HPDE6-E6E7 (cell line): ENCODE measurements at regions not wholly inside any gene's neighbourhood (a gene's known extent, or its start where the extent isn't known, plus 50 kb on each side); places are given as distances from the start of the nearest gene placed in this dataset.
"Not testable (repeated sequence)": the region's sequence is repeated elsewhere in the genome, so short reads cannot be mapped to it uniquely, and the experiment has no call there.

Source experiments
- DNase-seq: peaks from one replicate; pipeline ENCODE4 v3.0.0; 2011; ENCODE audit warnings: missing footprints; ENCODE audit errors: extremely low spot score

GRCh38 chr10:28988980-28989379, 299.9 kb upstream of the LYZL1 start:
- no peak for DNase-seq

DNA sequence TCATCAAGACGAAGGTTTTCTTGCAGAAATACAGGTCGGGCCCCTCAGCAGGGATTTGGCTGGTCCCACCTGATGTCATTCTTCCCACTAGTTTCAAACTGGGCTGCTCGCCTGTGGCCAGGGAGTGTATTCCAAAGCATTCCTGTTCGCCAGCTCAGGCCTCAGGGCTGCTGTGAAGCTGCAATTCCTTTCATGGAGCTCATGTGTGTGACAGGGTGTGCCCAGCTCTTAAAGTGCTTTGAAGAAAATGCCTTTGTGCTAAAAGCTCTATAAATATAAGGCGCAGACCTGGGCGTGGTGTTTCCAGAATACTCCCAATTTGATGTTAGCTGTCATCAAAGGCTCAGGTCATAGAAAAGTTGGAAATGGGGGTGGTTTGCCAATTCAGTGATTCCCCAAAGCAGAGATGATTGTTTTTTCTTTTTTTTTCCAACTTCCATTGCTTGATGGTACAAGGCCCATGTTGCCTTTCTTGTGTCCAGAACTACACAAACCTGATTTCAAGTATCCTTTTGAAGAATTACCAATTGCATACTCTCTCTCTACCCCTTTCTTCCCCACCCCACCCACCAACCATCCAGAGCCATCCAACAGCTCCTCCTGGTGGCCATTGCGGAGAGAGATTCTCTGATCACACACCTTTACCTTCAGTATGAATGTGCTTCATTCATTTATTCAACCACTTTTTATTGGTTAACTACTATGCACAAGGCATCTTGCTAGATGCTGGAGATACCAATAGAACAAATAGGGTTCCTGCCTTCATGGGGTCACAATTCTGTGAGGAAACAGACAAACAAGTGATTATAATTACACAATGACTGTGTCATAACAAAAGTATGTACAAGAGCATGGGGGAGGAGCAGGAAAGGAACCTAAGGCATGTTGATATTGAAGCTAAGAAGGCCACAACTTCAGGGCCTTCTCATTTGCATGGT, 297.3 kb upstream of the LYZL1 start:
- DNase-seq = no peak

GRCh38 chr10:28993056-28993455, 295.8 kb upstream of the LYZL1 start:
- no peak for DNase-seq

GRCh38 chr10:28993861-28994260, 295.0 kb upstream of the LYZL1 start:
- no peak for DNase-seq

DNA sequence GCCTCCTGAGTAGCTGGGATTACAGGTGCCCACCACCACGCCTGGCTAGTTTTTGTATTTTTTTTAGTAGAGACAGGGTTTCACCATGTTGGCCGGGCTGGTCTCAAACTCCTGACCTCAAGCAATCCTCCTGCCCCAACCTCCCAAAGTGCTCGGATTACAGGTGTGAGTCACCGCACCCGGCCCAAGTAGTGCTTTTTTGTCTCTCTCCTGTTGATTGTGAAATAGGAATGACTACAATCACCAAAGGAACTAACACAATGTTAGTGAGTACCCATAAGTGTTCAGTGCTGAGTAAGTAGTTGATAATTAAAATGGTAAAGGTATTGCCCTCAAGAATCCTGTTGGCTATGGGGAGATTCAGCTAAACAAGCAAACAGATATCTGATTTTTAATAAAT, 294.1 kb upstream of the LYZL1 start:
- DNase-seq = not testable (repeated sequence)

- DNase-seq = no peak
Observed at GRCh38 chr10:28995497-28995896, 293.4 kb upstream of the LYZL1 start.

DNA sequence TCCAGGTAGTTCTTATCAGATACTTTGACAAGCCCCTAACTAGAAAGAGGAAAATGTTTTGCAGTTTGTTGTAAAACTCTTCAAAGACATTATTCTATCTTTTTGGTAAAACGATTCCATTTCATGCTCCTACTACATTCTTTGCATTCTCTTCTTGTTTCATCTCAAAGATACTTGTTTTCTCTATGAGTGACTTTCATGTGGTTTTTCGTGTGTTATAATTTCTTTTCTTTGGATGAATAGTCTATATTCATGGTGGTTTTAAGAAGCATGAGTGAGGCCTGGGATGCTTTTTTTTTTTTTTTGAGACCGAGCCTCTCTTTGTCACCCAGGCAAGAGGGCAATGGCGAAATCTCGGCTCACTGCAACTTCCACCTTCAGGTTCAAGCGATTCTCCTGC, 292.5 kb upstream of the LYZL1 start:
- no peak for DNase-seq

DNA sequence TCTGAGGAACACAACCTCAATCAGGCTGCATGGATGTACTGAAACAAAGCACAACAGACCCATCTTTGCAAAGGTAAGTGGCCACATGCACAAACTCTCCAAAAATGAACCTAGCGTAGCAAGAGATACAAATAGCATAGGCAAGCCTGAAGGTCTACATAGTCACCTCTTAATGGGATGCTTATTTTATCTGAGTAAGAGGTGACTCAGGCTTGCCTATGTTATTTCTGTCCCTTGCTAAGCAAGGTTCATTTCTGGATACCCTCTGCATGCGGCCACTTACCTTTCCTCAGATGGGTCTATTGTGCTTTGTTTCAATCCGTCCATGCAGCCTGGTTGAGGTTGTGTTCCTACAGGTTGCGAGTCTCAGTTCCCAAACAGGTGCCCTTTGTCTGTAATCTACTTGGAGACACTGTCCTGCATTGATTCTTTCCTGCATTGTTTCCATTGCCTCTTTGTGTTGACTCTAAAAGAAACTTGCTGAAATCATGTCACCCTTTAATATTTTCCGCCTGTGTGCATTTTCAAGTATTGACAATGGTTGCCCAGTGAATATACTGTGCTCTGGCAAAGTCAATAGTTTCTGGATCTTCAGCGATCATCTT, 291.8 kb upstream of the LYZL1 start:
- DNase-seq = no peak

GRCh38 chr10:28997734-28998133, 291.1 kb upstream of the LYZL1 start:
- DNase-seq = no peak

GRCh38 chr10:29001801-29002200, 287.1 kb upstream of the LYZL1 start:
- DNase-seq = no peak

DNA sequence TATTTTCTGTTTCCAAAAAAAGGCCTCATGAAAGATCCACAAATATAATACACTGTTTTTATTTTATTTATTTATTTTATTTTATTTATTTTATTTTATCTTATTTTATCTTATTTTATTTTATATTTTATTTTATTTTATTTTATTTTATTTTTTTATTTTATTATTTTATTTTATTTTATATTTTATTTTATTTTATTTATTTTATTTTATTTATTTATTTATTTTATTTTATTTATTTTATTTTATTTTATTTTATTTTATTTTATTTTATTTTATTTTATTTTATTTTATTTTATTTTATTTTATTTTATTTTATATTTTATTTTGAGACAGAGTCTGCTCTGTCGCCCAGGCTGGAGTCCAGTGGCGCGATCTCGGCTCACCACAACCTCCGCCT, 285.9 kb upstream of the LYZL1 start:
- not testable (repeated sequence) for DNase-seq

DNA sequence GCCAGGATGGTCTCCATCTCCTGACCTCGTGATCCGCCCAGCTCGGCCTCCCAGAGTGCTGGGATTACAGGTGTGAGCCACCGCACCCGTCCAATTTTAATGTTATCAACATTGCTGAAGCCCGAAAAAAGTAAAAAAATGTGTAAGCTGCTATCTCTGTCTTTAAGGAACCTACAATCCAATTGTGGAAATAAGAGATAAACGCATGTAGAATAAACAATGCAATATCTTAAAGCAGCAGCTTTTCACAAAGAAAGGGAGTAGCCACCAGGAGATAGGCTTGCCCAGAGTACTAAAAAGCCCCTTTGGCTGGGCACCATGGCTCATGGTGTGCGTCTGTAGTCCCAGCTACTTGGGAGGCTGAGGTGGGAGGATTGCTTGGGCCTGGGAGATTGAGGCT, 282.9 kb upstream of the LYZL1 start:
- no peak for DNase-seq

- no peak for DNase-seq
Observed at GRCh38 chr10:29007370-29007747, 281.5 kb upstream of the LYZL1 start.

DNA sequence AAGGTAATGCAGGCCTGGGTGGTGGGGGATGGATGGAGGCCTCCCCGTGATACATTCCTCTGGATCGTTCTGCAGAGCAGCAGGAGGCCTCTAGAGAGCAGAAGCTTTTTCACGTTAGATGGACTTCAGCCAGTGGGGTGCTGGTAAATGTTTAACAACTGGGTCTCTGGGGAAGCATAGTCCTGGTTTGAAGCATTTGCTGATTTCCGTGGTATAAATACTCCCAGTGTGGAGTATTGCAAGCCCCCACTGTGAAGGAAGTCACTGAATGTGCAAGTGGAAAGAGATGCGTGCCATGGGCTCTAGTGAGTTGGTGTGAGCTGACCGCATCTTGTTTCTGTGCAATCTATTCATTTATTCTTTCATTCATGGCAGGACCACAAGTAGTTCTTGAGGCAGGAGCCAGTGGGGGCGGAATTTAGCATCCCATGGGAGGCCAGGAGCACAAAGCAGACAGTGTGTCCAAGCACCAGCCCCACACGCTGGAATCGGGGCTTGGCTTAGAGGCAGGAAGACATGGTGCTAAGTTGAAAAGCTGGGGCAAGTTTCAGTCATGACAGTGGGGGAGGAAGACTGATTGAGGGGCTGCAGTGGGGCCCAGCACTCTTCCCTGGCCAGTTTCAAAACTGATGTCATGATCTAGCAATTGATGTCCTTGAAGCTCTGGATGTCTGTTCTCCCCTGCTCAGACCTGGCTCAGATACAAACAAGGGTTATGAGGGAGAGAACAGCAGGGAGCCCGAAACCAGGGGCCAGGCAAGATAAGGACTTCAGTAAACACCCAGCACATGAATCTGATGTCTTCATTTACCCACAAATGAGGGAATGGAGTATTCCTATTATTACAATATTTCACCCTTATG, 280.9 kb upstream of the LYZL1 start:
- DNase-seq = no peak

GRCh38 chr10:29009464-29009863, 279.4 kb upstream of the LYZL1 start:
- DNase-seq = no peak

GRCh38 chr10:29011516-29011915, 277.4 kb upstream of the LYZL1 start:
- DNase-seq = no peak

GRCh38 chr10:29012926-29013554, 275.8 kb upstream of the LYZL1 start:
- DNase-seq = no peak

DNA sequence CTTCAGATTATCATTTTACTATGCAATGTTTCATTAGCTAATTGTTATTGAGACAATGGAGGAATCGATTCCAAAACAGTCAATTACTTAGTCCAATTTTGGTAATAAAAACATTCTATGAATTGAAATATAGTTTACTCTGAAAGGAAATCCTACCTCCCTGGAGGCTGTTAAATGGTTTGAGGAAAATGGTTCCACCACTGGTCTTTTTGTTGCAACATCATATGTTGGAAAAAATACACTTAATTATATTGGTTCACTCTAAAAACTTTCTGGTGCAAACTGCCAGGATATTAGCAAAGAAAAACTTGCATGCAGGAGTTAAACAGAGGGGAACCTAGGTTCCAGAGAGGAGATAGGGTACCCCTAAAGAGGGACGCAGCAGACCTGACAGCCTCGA, 267.3 kb upstream of the LYZL1 start:
- no peak for DNase-seq

- no peak for DNase-seq
Observed at GRCh38 chr10:29022513-29022912, 266.4 kb upstream of the LYZL1 start.

DNA sequence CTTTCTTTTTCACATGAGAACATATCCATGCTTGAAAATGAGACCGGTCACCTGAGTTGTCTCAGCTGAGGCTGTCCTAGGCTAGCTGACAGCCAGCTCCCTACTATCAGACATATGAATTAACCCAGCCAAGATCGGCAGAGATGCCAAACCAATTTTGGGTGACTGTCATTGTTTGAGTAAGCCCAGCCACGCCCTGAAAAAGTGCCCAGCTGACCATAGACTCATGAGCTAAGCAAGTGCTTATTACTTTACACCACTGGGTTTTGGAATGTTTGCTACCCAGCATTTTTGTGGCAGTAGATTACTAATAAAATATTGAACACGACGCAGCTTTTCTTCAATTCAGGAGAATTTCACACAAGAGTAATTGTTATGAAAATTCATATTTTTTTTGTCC, 265.2 kb upstream of the LYZL1 start:
- no peak for DNase-seq

DNA sequence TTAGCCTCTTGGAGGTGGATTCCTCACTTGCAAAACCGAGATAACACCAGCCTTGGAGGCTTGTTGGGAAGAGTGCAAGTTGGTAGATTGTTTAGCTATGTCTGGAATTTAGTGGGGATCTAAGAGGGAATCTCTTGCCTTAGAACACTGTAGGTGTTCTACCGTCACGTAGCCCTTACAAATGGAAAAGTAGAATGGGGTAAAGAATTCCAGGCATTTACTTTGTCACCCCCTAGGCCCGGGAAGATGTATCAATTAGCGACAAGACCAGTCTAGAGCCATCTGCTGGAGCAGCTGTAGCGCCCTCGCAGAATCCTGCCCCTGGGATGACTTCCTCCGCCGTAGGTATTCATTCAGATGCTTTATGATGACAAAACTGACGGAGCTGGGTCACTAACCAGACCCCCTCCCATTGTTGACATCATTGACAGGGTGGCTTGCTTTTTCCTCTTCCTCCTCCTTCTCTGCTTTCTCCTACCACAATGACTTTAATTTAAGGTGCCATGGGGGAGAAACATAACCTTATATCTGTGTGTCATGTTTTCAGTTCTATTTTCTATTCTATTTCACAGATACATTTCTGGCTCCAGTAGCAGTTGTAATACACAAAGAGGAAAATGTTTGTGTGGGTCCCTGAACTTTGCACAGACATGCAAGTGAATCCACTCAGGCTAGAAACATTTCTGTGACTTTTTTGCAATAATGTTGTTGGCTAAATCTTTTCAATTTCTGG, 262.6 kb upstream of the LYZL1 start:
- DNase-seq = no peak
